H9 (cell line): ENCODE measurements at regions not wholly inside any gene's neighbourhood (a gene's known extent, or its start where the extent isn't known, plus 50 kb on each side); places are given as distances from the start of the nearest gene placed in this dataset.

Source experiments
- DNase-seq: peaks from one replicate; pipeline ENCODE4 v3.0.0-alpha.2; 2017
- H2AFZ ChIP-seq: one replicate; pipeline ENCODE4 v1.6.1; 2013; ENCODE audit warnings: mild to moderate bottlenecking, low read length, control low read depth, moderate library complexity
- H2AK5ac ChIP-seq: 2 replicates; pipeline ENCODE4 v1.6.1; 2013; ENCODE audit warnings: low read length, control low read depth, mixed read lengths; ENCODE audit not compliant: insufficient read length
- H2BK120ac ChIP-seq: one replicate; pipeline ENCODE4 v1.6.1; 2013; ENCODE audit warnings: low read depth, mild to moderate bottlenecking, low read length, control low read depth, inconsistent platforms; ENCODE audit not compliant: poor library complexity, severe bottlenecking
- H2BK12ac ChIP-seq: 2 replicates; pipeline ENCODE4 v1.6.1; 2013; ENCODE audit warnings: low read length, control low read depth, mixed read lengths, low read depth; ENCODE audit not compliant: insufficient read length
- H2BK15ac ChIP-seq: 2 replicates; pipeline ENCODE4 v1.6.1; 2013; ENCODE audit warnings: low read depth, low read length, control low read depth
- H2BK20ac ChIP-seq: one replicate; pipeline ENCODE4 v1.6.1; 2013; ENCODE audit warnings: low read depth, mild to moderate bottlenecking, low read length, control low read depth, inconsistent platforms; ENCODE audit not compliant: poor library complexity, severe bottlenecking
- H2BK5ac ChIP-seq: 2 replicates; pipeline ENCODE4 v1.6.1; 2013; ENCODE audit warnings: low read length, control low read depth, mixed read lengths; ENCODE audit not compliant: insufficient read length
- H3K14ac ChIP-seq: 2 replicates; pipeline ENCODE4 v1.6.1; 2013; ENCODE audit warnings: low read length, control low read depth; ENCODE audit not compliant: insufficient read depth
- H3K18ac ChIP-seq: 2 replicates; pipeline ENCODE4 v1.6.1; 2013; ENCODE audit warnings: low read depth, mild to moderate bottlenecking, mixed read lengths, low read length, control low read depth; ENCODE audit not compliant: insufficient read length
- H3K23ac ChIP-seq: 2 replicates; pipeline ENCODE4 v1.6.1; 2013; ENCODE audit warnings: low read length, control low read depth, mixed read lengths, low read depth; ENCODE audit not compliant: insufficient read length
- H3K23me2 ChIP-seq: 2 replicates; pipeline ENCODE4 v1.6.1; 2013; ENCODE audit warnings: low read depth, mild to moderate bottlenecking, mixed read lengths, low read length, control low read depth; ENCODE audit not compliant: insufficient read length, poor library complexity, severe bottlenecking
- H3K27ac ChIP-seq: 2 replicates; pipeline ENCODE4 v1.5.1; 2013; ENCODE audit warnings: low read length, control low read depth, mixed read lengths, low read depth; ENCODE audit not compliant: insufficient read length
- H3K27me3 ChIP-seq: 2 replicates; pipeline ENCODE4 v1.6.1; 2013; ENCODE audit warnings: low read length, control low read depth, inconsistent platforms; ENCODE audit not compliant: insufficient read depth
- H3K4ac ChIP-seq: 2 replicates; pipeline ENCODE4 v1.6.1; 2013; ENCODE audit warnings: low read depth, mild to moderate bottlenecking, control low read depth, inconsistent platforms, low read length, moderate library complexity
- H3K4me1 ChIP-seq: 2 replicates; pipeline ENCODE4 v1.6.1; 2013; ENCODE audit warnings: low read length, control low read depth, inconsistent platforms; ENCODE audit not compliant: insufficient read depth
- H3K4me2 ChIP-seq: 2 replicates; pipeline ENCODE4 v1.6.1; 2013; ENCODE audit warnings: low read length, control low read depth, mixed read lengths; ENCODE audit not compliant: insufficient read length, insufficient read depth
- H3K56ac ChIP-seq: 2 replicates; pipeline ENCODE4 v1.6.1; 2013; ENCODE audit warnings: low read depth, mild to moderate bottlenecking, mixed read lengths, low read length, control low read depth; ENCODE audit not compliant: insufficient read length
- H3K79me1 ChIP-seq: 2 replicates; pipeline ENCODE4 v1.6.1; 2013; ENCODE audit warnings: low read depth, mild to moderate bottlenecking, moderate library complexity, low read length, control low read depth, inconsistent platforms; ENCODE audit not compliant: insufficient read depth, poor library complexity, severe bottlenecking
- H3K79me2 ChIP-seq: 2 replicates; pipeline ENCODE4 v1.6.1; 2013; ENCODE audit warnings: low read length, control low read depth, inconsistent platforms; ENCODE audit not compliant: insufficient read depth
- H3K9ac ChIP-seq: 2 replicates; pipeline ENCODE4 v1.6.1; 2013; ENCODE audit warnings: low read length, control low read depth, mixed read lengths; ENCODE audit not compliant: insufficient read length; ENCODE audit errors: extremely low read depth
- H3K9me3 ChIP-seq: one replicate; pipeline ENCODE4 v1.6.1; 2013; ENCODE audit warnings: low read depth, low read length, inconsistent platforms; ENCODE audit not compliant: control insufficient read depth
- H3T11ph ChIP-seq: one replicate; pipeline ENCODE4 v1.6.1; 2013; ENCODE audit warnings: mild to moderate bottlenecking, low read length, control low read depth, inconsistent platforms
- H4K20me1 ChIP-seq: one replicate; pipeline ENCODE4 v1.6.1; 2013; ENCODE audit not compliant: control insufficient read depth, insufficient read length, insufficient read depth
- H4K5ac ChIP-seq: 2 replicates; pipeline ENCODE4 v1.6.1; 2013; ENCODE audit warnings: low read depth, mild to moderate bottlenecking, mixed read lengths, low read length, control low read depth; ENCODE audit not compliant: insufficient read length
- H4K8ac ChIP-seq: replicated peaks from 2 replicates; pipeline ENCODE4 v1.6.1; 2013; ENCODE audit warnings: low read length, control low read depth, mixed read lengths, low read depth; ENCODE audit not compliant: insufficient read length
- H4K91ac ChIP-seq: 2 replicates; pipeline ENCODE4 v1.6.1; 2013; ENCODE audit warnings: low read depth, mild to moderate bottlenecking, moderate library complexity, mixed read lengths, low read length, control low read depth; ENCODE audit not compliant: insufficient read length
- H3K27ac Mint-ChIP-seq, 3 experiments: 2 replicates in 2 of 3; 3 replicates in 1 of 3; pipeline ENCODE4 v1.8.0; 2020 to 2021; ENCODE audit warnings: mixed read lengths in 3 of 3, mild to moderate bottlenecking in 1 of 3, moderate library complexity in 1 of 3
- H3K27me3 Mint-ChIP-seq: 2 replicates; pipeline ENCODE4 v1.8.0; 2021; ENCODE audit warnings: low read depth, mild to moderate bottlenecking, moderate library complexity, mixed read lengths
- H3K36me3 Mint-ChIP-seq, 3 experiments: 2 replicates in 2 of 3; 3 replicates in 1 of 3; pipeline ENCODE4 v1.8.0; 2020 to 2021; ENCODE audit warnings: low read depth in 3 of 3, mixed read lengths in 3 of 3; ENCODE audit not compliant: insufficient read depth in 1 of 3
- H3K4me1 Mint-ChIP-seq, 2 experiments: 2 replicates each; pipeline ENCODE4 v1.8.0; 2020; ENCODE audit warnings: mixed read lengths in 2 of 2
- H3K4me3 Mint-ChIP-seq, 2 experiments: 2 replicates in 1 of 2; 3 replicates in 1 of 2; pipeline ENCODE4 v1.8.0; 2020 to 2021; ENCODE audit warnings: mild to moderate bottlenecking in 2 of 2, mixed read lengths in 2 of 2, moderate library complexity in 1 of 2
- H3K9me3 Mint-ChIP-seq, 2 experiments: 2 replicates in 1 of 2; 3 replicates in 1 of 2; pipeline ENCODE4 v1.8.0; 2020; ENCODE audit warnings: mild to moderate bottlenecking in 2 of 2, mixed read lengths in 2 of 2, moderate library complexity in 1 of 2
- CTCF ChIP-seq: fragments of 200-600 bp; sonication (generic); conservative IDR thresholded peaks from 3 replicates; pipeline ENCODE4 v1.8.0; 2021; ENCODE audit warnings: antibody characterized with exemption, mild to moderate bottlenecking
- WGBS: extraction: QIAGEN DNeasy Blood & Tissue Kit; methylation state at CpG from one replicate; pipeline ENCODE4 v1.1.7; 2013; ENCODE audit warnings: missing lambda C conversion rate, low lambda C conversion rate, mixed read lengths; ENCODE audit not compliant: insufficient read length; ENCODE audit errors: extremely low coverage; 5-methylcytosine and 5-hydroxymethylcytosine counted together

GRCh38 chr18:43876748-43877147 is 599.5 kb upstream of the SYT4 start:
- Histone ChIP-seq H2BK5ac (no peak overlapping the region), H3K4me1 (no peaks in the 10 kb centered on the region), H4K20me1 (no peaks in the 10 kb centered on the region), H4K5ac (no peak overlapping the region), H3K4me2 (no peak overlapping the region), H3K27ac (no peak overlapping the region), H3K4ac (no peak overlapping the region), H3K27me3 (no peaks in the 10 kb centered on the region), H2AK5ac (no peak overlapping the region), H3K56ac (no peak overlapping the region), H2BK120ac (no peak overlapping the region), H2BK20ac (no peak overlapping the region), H2AFZ (no peak overlapping the region), H2BK12ac (no peak overlapping the region), H3K9ac (no peak overlapping the region), H3K23ac (no peak overlapping the region), H3K79me1 (no peaks in the 10 kb centered on the region), H4K8ac (no peak overlapping the region), H3K14ac (no peak overlapping the region), H2BK15ac (no peak overlapping the region), H3K79me2 (no peaks in the 10 kb centered on the region), H4K91ac (no peak overlapping the region), H3K23me2 (no peaks in the 10 kb centered on the region), H3T11ph (no peak overlapping the region), H3K18ac (no peak overlapping the region), H3K9me3 (no peaks in the 10 kb centered on the region)
- WGBS, result no CpG with 5 or more reads among the region's 4 CpGs
- Mint-ChIP-seq H3K9me3 (no peaks in the 10 kb centered on the region), H3K4me1 (peaks cover 9 to 11% of the 10 kb centered on the region in 2 experiments), H3K27ac (peak overlapping the region in 1 of 3 experiments; percentile 6; a peak in 2 of 7 replicates), H3K27me3 (no peaks in the 10 kb centered on the region), H3K36me3 (no peaks in the 10 kb centered on the region), H3K4me3 (no peak overlapping the region)
- no peak for DNase-seq
- TF ChIP-seq CTCF, result no peak
